MM.1S (cell line): ENCODE measurements at regions not wholly inside any gene's neighbourhood (a gene's known extent, or its start where the extent isn't known, plus 50 kb on each side); places are given as distances from the start of the nearest gene placed in this dataset.

ENCODE experiments used
- EZH2 ChIP-seq: fragments of 300-600 bp; sonication (generic); optimal IDR thresholded peaks from 2 replicates; pipeline ENCODE3; 2017; ENCODE audit warnings: low read depth, mild to moderate bottlenecking, antibody characterized with exemption, low read length, mixed read lengths
- EZH2phosphoT487 ChIP-seq: fragments of 300-600 bp; sonication (generic); IDR thresholded peaks from 2 replicates; pipeline ENCODE4 v1.6.1; 2018; ENCODE audit warnings: antibody characterized with exemption, low read length
- TF ChIP-seq, protein P1 (sequence below): fragments of 300-600 bp; sonication (generic); IDR thresholded peaks from 2 replicates; pipeline ENCODE4 v1.5.1; 2016; ENCODE audit warnings: antibody characterized with exemption, low read length, mixed read lengths

DNA sequence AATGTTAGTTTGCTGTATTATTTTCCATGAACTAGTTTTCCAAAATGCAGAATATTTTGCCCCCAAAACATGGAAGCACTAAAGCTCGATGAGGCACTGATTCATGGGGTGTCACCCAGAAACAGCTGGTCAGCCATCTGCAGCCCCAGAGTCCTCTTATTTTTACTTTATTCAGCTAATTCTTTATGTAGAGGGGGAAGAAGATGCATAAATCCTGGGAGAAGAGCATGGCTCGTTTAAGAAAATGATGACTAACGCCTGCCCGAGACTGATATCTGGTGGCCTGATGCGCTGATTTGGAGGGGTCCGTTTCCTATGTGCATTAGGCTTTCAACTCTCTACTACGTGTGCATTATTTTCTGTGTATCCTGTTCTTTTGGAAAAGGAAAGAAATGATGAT is 390.3 kb upstream of the MEF2C start:
- TF ChIP-seq, protein P1, sequence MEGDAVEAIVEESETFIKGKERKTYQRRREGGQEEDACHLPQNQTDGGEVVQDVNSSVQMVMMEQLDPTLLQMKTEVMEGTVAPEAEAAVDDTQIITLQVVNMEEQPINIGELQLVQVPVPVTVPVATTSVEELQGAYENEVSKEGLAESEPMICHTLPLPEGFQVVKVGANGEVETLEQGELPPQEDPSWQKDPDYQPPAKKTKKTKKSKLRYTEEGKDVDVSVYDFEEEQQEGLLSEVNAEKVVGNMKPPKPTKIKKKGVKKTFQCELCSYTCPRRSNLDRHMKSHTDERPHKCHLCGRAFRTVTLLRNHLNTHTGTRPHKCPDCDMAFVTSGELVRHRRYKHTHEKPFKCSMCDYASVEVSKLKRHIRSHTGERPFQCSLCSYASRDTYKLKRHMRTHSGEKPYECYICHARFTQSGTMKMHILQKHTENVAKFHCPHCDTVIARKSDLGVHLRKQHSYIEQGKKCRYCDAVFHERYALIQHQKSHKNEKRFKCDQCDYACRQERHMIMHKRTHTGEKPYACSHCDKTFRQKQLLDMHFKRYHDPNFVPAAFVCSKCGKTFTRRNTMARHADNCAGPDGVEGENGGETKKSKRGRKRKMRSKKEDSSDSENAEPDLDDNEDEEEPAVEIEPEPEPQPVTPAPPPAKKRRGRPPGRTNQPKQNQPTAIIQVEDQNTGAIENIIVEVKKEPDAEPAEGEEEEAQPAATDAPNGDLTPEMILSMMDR: no peak
- TF ChIP-seq EZH2 (no peak), EZH2phosphoT487 (no peak)
